WERI-Rb-1 (cell line): ENCODE measurements at regions not wholly inside any gene's neighbourhood (a gene's known extent, or its start where the extent isn't known, plus 50 kb on each side); places are given as distances from the start of the nearest gene placed in this dataset.
"Not testable (repeated sequence)": the region's sequence is repeated elsewhere in the genome, so short reads cannot be mapped to it uniquely, and the experiment has no call there.

Source experiments
- DNase-seq: peaks from one replicate; pipeline ENCODE4 v3.0.0-alpha.2; 2020
- H3K27ac ChIP-seq: fragments of 250-450 bp; sonication (Bioruptor Pico); 2 replicates; pipeline ENCODE4 v1.5.1; 2020; ENCODE audit warnings: mild to moderate bottlenecking, moderate library complexity
- H3K27me3 ChIP-seq: fragments of 250-450 bp; sonication (Bioruptor Pico); 2 replicates; pipeline ENCODE4 v1.5.1; 2021; ENCODE audit warnings: mild to moderate bottlenecking, low read depth, moderate library complexity; ENCODE audit not compliant: insufficient read depth, severe bottlenecking
- H3K36me3 ChIP-seq: fragments of 250-450 bp; sonication (Bioruptor Pico); 2 replicates; pipeline ENCODE4 v1.5.1; 2020; ENCODE audit warnings: mild to moderate bottlenecking, moderate library complexity
- H3K4me3 ChIP-seq: 2 replicates; pipeline ENCODE4 v1.5.1; 2011; ENCODE audit warnings: low read depth, mild to moderate bottlenecking, control low read depth, low read length
- H3K9me3 ChIP-seq: fragments of 250-450 bp; sonication (Bioruptor Pico); 2 replicates; pipeline ENCODE4 v1.5.1; 2021; ENCODE audit warnings: mild to moderate bottlenecking, moderate library complexity; ENCODE audit not compliant: severe bottlenecking
- CTCF ChIP-seq: IDR thresholded peaks from 2 replicates; pipeline ENCODE4 v1.5.1; 2011; ENCODE audit warnings: low read depth, mild to moderate bottlenecking, control low read depth, inconsistent platforms, low read length

- TF ChIP-seq CTCF = no peak
- no peaks in the 10 kb centered on the region for H3K36me3 ChIP-seq
- peaks cover 2% of the 10 kb centered on the region for H3K9me3 ChIP-seq
- no peak overlapping the region for H3K27ac ChIP-seq
- no peak overlapping the region for H3K4me3 ChIP-seq
- DNase-seq = no peak
- H3K27me3 ChIP-seq = no peaks in the 10 kb centered on the region
Observed at GRCh38 chr12:96121271-96121711, 72.9 kb upstream of the ELK3 start.

DNA sequence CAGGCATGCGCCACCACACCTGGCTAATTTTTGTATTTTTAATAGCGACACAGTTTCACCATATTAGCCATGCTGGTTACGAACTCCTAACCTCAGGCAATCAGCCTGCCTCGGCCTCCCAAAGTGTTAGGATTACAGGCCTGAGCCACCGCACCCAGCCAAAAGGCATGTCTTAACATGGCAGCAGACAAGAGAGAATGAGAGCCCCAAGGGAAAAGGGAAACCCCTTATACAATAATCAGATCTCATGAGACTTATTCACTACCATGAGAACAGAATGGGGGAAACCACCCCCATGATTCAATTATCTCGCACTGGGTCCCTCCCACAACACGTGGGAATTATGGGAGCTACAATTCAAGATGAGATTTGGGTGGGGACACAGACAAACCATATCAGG, 65.9 kb upstream of the ELK3 start:
- H3K36me3 ChIP-seq, H3K27ac ChIP-seq, H3K4me3 ChIP-seq, DNase-seq, H3K9me3 ChIP-seq, H3K27me3 ChIP-seq: not testable (repeated sequence)

GRCh38 chr12:96130396-96131059, 63.6 kb upstream of the ELK3 start:
- Histone ChIP-seq H3K27ac (no peak overlapping the region), H3K9me3 (no peaks in the 10 kb centered on the region), H3K36me3 (no peaks in the 10 kb centered on the region), H3K27me3 (no peaks in the 10 kb centered on the region), H3K4me3 (no peak overlapping the region)
- TF ChIP-seq CTCF = no peak
- no peak for DNase-seq

DNA sequence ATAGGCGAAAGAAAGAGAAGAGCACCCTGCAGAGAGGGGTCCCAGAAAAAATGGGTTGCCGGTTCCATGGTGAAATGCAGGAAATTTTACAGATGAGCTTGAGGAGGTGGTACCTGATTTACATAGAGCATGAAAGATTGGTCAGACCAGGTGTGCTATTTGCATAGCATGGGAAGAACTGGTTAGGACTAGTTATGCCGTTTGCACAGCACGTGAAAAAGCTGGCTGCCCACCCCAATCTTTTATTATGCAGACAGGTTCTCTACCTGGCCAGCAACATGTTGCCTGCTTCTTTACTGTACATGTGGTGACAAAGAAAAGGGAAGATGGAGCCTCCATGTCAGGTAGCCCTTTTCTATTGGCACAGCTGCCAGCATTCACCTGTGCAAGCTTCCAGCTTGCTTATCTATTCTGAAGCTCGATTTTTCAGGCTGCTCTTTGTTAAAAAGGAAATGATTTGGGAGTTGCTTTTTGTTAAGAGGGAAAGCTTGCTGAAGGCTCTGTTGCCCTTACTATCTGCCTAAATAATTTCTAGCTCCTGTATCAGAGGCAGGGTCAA, 62.9 kb upstream of the ELK3 start:
- no peaks in the 10 kb centered on the region for H3K36me3 ChIP-seq
- H3K27ac ChIP-seq = no peak overlapping the region
- H3K9me3 ChIP-seq = no peaks in the 10 kb centered on the region
- H3K4me3 ChIP-seq = no peak overlapping the region
- H3K27me3 ChIP-seq = no peaks in the 10 kb centered on the region
- TF ChIP-seq CTCF = no peak
- no peak for DNase-seq

- no peaks in the 10 kb centered on the region for H3K36me3 ChIP-seq
- H3K27ac ChIP-seq = no peak overlapping the region
- DNase-seq = peak; percentile 28
- H3K27me3 ChIP-seq = no peaks in the 10 kb centered on the region
- peak; percentile 61 for TF ChIP-seq CTCF
- H3K4me3 ChIP-seq = no peak overlapping the region
- no peaks in the 10 kb centered on the region for H3K9me3 ChIP-seq
Observed at GRCh38 chr12:96132819-96133218, 61.4 kb upstream of the ELK3 start.

DNA sequence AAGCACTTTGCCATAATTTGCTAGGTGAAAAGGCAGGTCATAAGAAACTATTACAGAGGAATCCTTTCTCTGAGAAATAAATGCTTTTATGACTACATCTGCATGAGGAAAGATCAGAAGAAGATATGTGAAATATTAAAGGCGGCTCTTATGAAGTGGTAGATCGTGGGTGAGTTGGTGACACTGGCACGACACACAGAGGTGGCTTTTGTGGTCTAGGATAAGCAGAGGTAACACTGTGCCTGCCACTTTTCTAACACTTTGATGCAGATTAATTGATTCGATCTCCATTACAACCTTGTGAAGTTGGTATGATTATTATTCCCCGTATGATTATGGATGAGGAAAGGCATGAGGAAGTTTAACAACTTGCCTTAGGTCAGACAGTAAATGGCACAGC, 60.0 kb upstream of the ELK3 start:
- Histone ChIP-seq H3K36me3 (no peaks in the 10 kb centered on the region), H3K27me3 (no peaks in the 10 kb centered on the region), H3K9me3 (no peaks in the 10 kb centered on the region), H3K27ac (no peak overlapping the region), H3K4me3 (no peak overlapping the region)
- no peak for TF ChIP-seq CTCF
- DNase-seq = no peak
